ENCODE measurements at regions not wholly inside any gene's neighbourhood (a gene's known extent, or its start where the extent isn't known, plus 50 kb on each side); places are given as distances from the start of the nearest gene placed in this dataset.

DNA sequence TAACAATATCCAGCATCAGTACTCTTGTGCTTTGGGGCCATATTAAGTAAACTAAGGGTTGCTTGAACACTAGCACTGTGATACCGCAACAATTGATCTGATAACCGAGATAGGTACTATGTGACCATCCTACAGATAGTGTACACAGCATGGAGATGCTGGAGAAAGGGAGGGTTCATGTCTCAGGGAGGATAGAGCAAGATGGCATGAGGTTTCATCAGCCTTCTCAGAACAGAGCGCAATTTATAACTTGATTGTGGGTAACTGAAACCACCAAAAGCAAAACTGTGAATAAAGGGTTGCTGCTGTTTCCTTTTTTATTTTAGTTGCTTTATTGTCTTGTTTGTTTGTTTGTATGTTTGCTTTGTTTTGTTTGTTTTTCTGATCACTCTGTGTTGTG is 1449.7 kb downstream of the PCDH7 start:
- DNase-seq (ENCODE audit: low read depth, low spot score): no peak
- Histone ChIP-seq H3K27me3 (ENCODE audit: insufficient read depth, insufficient read length) (no peaks in the 10 kb centered on the region), H3K4me3 (ENCODE audit: insufficient read length, low read depth) (no peak overlapping the region), H3K4me1 (ENCODE audit: insufficient read depth, insufficient read length) (no peaks in the 10 kb centered on the region), H3K36me3 (ENCODE audit: insufficient read depth, insufficient read length, low read length) (no peaks in the 10 kb centered on the region), H3K9me3 (ENCODE audit: insufficient read depth, low read length) (no peaks in the 10 kb centered on the region), H3K9ac (ENCODE audit: insufficient read length, low read depth) (no peak overlapping the region)
- TF ChIP-seq SUZ12 (IDR thresholded peaks at IDR 0.05; ENCODE audit: extremely low read depth, insufficient read depth, insufficient read length) (no peak), YY1 (IDR thresholded peaks at IDR 0.05; ENCODE audit: insufficient read depth, insufficient read length) (no peak), ZNF274 (IDR thresholded peaks at IDR 0.05; ENCODE audit: low read depth, low read length) (no peak)

DNA sequence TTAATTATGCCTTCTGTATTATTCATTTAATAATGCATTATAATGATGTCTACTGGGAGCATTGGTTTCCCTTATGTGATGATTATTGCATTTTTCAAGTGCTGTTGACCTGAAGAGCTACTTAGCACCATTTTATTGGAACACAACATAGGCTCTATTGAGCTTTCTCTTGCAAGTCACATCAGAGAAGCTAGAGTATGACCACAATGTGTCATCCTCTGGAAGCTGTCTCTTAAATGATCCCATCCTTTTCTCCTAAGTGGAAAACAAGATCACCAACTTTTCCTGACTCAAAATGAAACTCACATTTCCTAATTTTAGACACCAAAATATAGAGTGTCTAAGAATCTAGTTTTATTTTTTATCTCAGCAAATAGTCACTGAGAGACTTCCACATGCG is 1451.9 kb downstream of the PCDH7 start:
- DNase-seq (ENCODE audit: low read depth, low spot score): no peak
- TF ChIP-seq YY1 (IDR thresholded peaks at IDR 0.05; ENCODE audit: insufficient read depth, insufficient read length) (no peak), SUZ12 (IDR thresholded peaks at IDR 0.05; ENCODE audit: extremely low read depth, insufficient read depth, insufficient read length) (no peak), ZNF274 (IDR thresholded peaks at IDR 0.05; ENCODE audit: low read depth, low read length) (no peak)

DNA sequence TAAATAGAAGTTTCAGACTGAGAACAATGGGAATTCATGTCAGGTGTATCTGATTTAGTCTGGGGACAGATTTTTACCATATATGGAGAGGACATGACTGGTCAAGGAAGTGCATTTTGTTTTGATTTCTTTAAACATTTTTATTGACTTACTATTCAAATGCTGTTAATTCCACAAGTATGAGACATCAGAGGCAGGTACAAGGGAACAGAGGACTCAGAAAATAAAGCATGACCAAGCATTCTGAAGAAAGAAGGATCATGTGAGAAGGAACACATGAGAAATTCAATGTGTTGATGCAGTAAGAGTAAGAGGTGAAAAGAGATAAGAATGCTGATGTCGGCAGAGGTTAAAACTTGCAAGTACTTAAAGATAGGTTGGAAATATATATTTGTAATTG is 1452.6 kb downstream of the PCDH7 start:
- TF ChIP-seq SUZ12 (IDR thresholded peaks at IDR 0.05; ENCODE audit: extremely low read depth, insufficient read depth, insufficient read length) (no peak), YY1 (IDR thresholded peaks at IDR 0.05; ENCODE audit: insufficient read depth, insufficient read length) (no peak), ZNF274 (IDR thresholded peaks at IDR 0.05; ENCODE audit: low read depth, low read length) (no peak)
- H3K4me3 ChIP-seq (ENCODE audit: insufficient read length, low read depth): no peak overlapping the region
- no peaks in the 10 kb centered on the region for H3K27me3 ChIP-seq (ENCODE audit: insufficient read depth, insufficient read length)
- no peak for DNase-seq (ENCODE audit: low read depth, low spot score)
- no peak overlapping the region for H3K9ac ChIP-seq (ENCODE audit: insufficient read length, low read depth)
- no peaks in the 10 kb centered on the region for H3K4me1 ChIP-seq (ENCODE audit: insufficient read depth, insufficient read length)
- H3K36me3 ChIP-seq (ENCODE audit: insufficient read depth, insufficient read length, low read length): no peaks in the 10 kb centered on the region
- no peaks in the 10 kb centered on the region for H3K9me3 ChIP-seq (ENCODE audit: insufficient read depth, low read length)

More for the DNA sequence above, 1451.9 kb downstream of the PCDH7 start:
- Histone ChIP-seq H3K36me3 (ENCODE audit: insufficient read depth, insufficient read length, low read length) (no peaks in the 10 kb centered on the region), H3K9me3 (ENCODE audit: insufficient read depth, low read length) (no peaks in the 10 kb centered on the region), H3K4me1 (ENCODE audit: insufficient read depth, insufficient read length) (no peaks in the 10 kb centered on the region), H3K27me3 (ENCODE audit: insufficient read depth, insufficient read length) (no peaks in the 10 kb centered on the region), H3K9ac (ENCODE audit: insufficient read length, low read depth) (no peak overlapping the region), H3K4me3 (ENCODE audit: insufficient read length, low read depth) (no peak overlapping the region)

DNA sequence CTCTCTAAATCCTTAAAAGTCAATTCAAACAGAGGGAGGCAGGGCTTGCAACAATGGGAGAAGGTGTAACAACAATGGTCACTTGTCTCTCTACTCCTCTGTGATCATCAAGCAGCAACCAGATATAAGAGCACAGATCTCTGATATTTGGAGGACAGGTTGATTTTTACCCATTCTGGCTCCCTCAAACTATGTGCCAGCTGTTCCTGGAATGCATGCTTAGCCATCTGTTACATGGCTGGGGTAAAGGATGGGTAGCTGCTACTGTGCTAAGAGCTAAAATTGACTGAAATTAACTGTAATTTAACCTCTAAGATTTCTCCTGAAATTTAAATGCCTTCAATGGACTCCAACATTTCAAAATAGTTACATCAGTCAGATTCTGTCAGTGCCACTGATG is 1459.9 kb downstream of the PCDH7 start:
- Histone ChIP-seq H3K9me3 (ENCODE audit: insufficient read depth, low read length) (no peaks in the 10 kb centered on the region), H3K4me3 (ENCODE audit: insufficient read length, low read depth) (no peak overlapping the region), H3K27me3 (ENCODE audit: insufficient read depth, insufficient read length) (no peaks in the 10 kb centered on the region), H3K9ac (ENCODE audit: insufficient read length, low read depth) (no peak overlapping the region), H3K36me3 (ENCODE audit: insufficient read depth, insufficient read length, low read length) (no peaks in the 10 kb centered on the region), H3K4me1 (ENCODE audit: insufficient read depth, insufficient read length) (no peaks in the 10 kb centered on the region)
- TF ChIP-seq SUZ12 (IDR thresholded peaks at IDR 0.05; ENCODE audit: extremely low read depth, insufficient read depth, insufficient read length) (no peak), YY1 (IDR thresholded peaks at IDR 0.05; ENCODE audit: insufficient read depth, insufficient read length) (no peak), ZNF274 (IDR thresholded peaks at IDR 0.05; ENCODE audit: low read depth, low read length) (no peak)
- no peak for DNase-seq (ENCODE audit: low read depth, low spot score)

DNA sequence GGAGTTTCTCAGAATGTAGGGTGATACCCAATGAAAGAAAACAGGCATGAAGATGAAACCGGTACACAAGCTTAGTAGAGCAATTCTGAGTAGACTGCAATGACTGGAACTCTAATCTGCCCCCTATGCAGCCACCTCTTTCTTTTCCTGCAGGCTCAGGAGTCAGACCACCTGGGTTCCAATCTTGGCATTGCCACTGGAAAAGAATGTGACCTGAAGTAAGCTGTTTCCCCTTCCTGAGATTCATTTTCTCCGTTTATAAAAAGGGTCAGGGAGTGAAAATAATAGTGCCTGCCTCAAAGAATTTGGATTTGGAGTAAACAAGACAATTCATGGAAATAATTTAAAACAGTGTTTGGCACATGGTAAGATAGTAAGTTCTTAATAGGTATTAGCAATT is 1464.0 kb downstream of the PCDH7 start:
- no peak for DNase-seq (ENCODE audit: low read depth, low spot score)
- H3K9ac ChIP-seq (ENCODE audit: insufficient read length, low read depth): no peak overlapping the region
- H3K4me3 ChIP-seq (ENCODE audit: insufficient read length, low read depth): no peak overlapping the region
- TF ChIP-seq SUZ12 (IDR thresholded peaks at IDR 0.05; ENCODE audit: extremely low read depth, insufficient read depth, insufficient read length) (no peak), ZNF274 (IDR thresholded peaks at IDR 0.05; ENCODE audit: low read depth, low read length) (no peak), YY1 (IDR thresholded peaks at IDR 0.05; ENCODE audit: insufficient read depth, insufficient read length) (no peak)
- no peaks in the 10 kb centered on the region for H3K9me3 ChIP-seq (ENCODE audit: insufficient read depth, low read length)
- no peaks in the 10 kb centered on the region for H3K27me3 ChIP-seq (ENCODE audit: insufficient read depth, insufficient read length)
- H3K4me1 ChIP-seq (ENCODE audit: insufficient read depth, insufficient read length): no peaks in the 10 kb centered on the region
- no peaks in the 10 kb centered on the region for H3K36me3 ChIP-seq (ENCODE audit: insufficient read depth, insufficient read length, low read length)

DNA sequence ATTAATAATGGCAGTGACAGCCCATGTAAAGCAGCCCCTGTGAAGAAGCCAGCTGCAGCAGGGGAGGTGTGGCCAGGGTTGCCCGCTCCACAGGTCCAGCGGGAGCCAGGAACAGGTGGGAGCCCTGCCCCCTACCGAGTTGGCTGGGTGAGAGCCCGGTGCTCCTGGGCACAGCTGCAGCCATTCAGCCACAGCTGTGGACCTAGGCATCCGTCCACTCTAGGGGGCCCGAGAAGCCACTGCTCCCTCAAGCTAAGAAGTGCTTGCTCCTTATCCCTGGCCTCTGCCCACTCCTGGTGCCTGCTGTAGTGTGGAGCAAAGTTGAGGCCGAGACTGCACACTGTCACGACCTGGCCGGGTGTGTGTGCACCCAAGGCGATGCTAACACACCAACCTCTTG is 1469.0 kb downstream of the PCDH7 start:
- H3K9me3 ChIP-seq (ENCODE audit: insufficient read depth, low read length): peaks cover 5% of the 10 kb centered on the region; the same call in 1 of the 2 replicates
- TF ChIP-seq SUZ12 (IDR thresholded peaks at IDR 0.05; ENCODE audit: extremely low read depth, insufficient read depth, insufficient read length) (no peak), ZNF274 (IDR thresholded peaks at IDR 0.05; ENCODE audit: low read depth, low read length) (no peak), YY1 (IDR thresholded peaks at IDR 0.05; ENCODE audit: insufficient read depth, insufficient read length) (no peak)
- H3K4me3 ChIP-seq (ENCODE audit: insufficient read length, low read depth): no peak overlapping the region
- no peak for DNase-seq (ENCODE audit: low read depth, low spot score)
- H3K36me3 ChIP-seq (ENCODE audit: insufficient read depth, insufficient read length, low read length): no peaks in the 10 kb centered on the region
- no peaks in the 10 kb centered on the region for H3K4me1 ChIP-seq (ENCODE audit: insufficient read depth, insufficient read length)
- H3K27me3 ChIP-seq (ENCODE audit: insufficient read depth, insufficient read length): no peaks in the 10 kb centered on the region
- H3K9ac ChIP-seq (ENCODE audit: insufficient read length, low read depth): no peak overlapping the region

DNA sequence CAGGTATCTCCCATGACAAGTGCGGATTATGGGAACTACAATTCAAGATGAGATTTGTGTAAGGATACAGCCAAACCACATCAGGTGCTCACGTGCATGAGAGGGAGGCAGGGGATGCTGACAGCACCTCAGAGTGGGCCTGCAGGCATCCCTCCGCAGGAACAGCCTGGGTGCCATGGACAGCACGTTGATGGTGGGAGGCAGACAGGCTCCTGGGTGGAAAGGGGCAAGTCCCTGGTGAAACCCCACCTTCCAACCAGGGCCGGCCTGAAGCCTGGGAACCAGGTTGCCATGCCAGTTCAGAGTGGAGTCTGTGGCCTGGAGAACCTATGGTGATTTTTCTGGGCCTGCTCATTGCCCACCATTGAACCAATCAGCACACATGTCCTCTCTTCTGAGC is 1469.6 kb downstream of the PCDH7 start:
- TF ChIP-seq ZNF274 (IDR thresholded peaks at IDR 0.05; ENCODE audit: low read depth, low read length) (no peak), SUZ12 (IDR thresholded peaks at IDR 0.05; ENCODE audit: extremely low read depth, insufficient read depth, insufficient read length) (no peak), YY1 (IDR thresholded peaks at IDR 0.05; ENCODE audit: insufficient read depth, insufficient read length) (no peak)
- Histone ChIP-seq H3K9ac (ENCODE audit: insufficient read length, low read depth) (no peak overlapping the region), H3K9me3 (ENCODE audit: insufficient read depth, low read length) (peaks cover 5% of the 10 kb centered on the region; the same call in 1 of the 2 replicates), H3K4me1 (ENCODE audit: insufficient read depth, insufficient read length) (no peaks in the 10 kb centered on the region), H3K4me3 (ENCODE audit: insufficient read length, low read depth) (no peak overlapping the region), H3K36me3 (ENCODE audit: insufficient read depth, insufficient read length, low read length) (no peaks in the 10 kb centered on the region), H3K27me3 (ENCODE audit: insufficient read depth, insufficient read length) (no peaks in the 10 kb centered on the region)
- DNase-seq (ENCODE audit: low read depth, low spot score): no peak

Data from NT2/D1 (cell line).